MM.1S (cell line): ENCODE measurements at regions not wholly inside any gene's neighbourhood (a gene's known extent, or its start where the extent isn't known, plus 50 kb on each side); places are given as distances from the start of the nearest gene placed in this dataset.
A peak's percentile ranks its signal among the peaks of the same experiment; 100 is the strongest.

Experiments used
- DNase-seq: peaks from one replicate; pipeline ENCODE4 v3.0.0-alpha.2; 2015
- H2AFZ ChIP-seq: fragments of 300-600 bp; sonication (generic); 2 replicates; pipeline ENCODE4 v1.6.0; 2016; ENCODE audit warnings: antibody characterized with exemption, low read length
- H3F3A ChIP-seq: fragments of 300-600 bp; sonication (generic); 2 replicates; pipeline ENCODE4 v1.6.1; 2016; ENCODE audit warnings: mild to moderate bottlenecking, antibody characterized with exemption, low read length, moderate library complexity, mixed read lengths; ENCODE audit not compliant: insufficient read depth
- H3K27ac ChIP-seq: fragments of 300-600 bp; sonication (generic); 2 replicates; pipeline ENCODE4 v1.5.1; 2016; ENCODE audit warnings: mild to moderate bottlenecking, low read length
- H3K27me3 ChIP-seq: fragments of 300-600 bp; sonication (generic); replicated peaks from 2 replicates; pipeline ENCODE4 v1.6.0; 2016; ENCODE audit warnings: low read length; ENCODE audit not compliant: insufficient read depth
- H3K36me3 ChIP-seq: fragments of 300-600 bp; sonication (generic); replicated peaks from 2 replicates; pipeline ENCODE4 v1.6.1; 2016; ENCODE audit warnings: mild to moderate bottlenecking, low read length, mixed read lengths; ENCODE audit not compliant: insufficient read depth
- H3K4me1 ChIP-seq: fragments of 300-600 bp; sonication (generic); 2 replicates; pipeline ENCODE4 v1.6.1; 2016; ENCODE audit warnings: low read length, mixed read lengths
- H3K4me2 ChIP-seq: fragments of 300-600 bp; sonication (generic); 2 replicates; pipeline ENCODE4 v1.6.0; 2016; ENCODE audit warnings: low read depth, low read length
- H3K4me3 ChIP-seq: fragments of 300-600 bp; sonication (generic); 2 replicates; pipeline ENCODE4 v1.5.1; 2016; ENCODE audit warnings: low read length, mixed read lengths
- H3K79me2 ChIP-seq: fragments of 300-600 bp; sonication (generic); 2 replicates; pipeline ENCODE4 v1.6.1; 2016; ENCODE audit warnings: mixed run types, low read length, mixed read lengths
- H3K9ac ChIP-seq: fragments of 300-600 bp; sonication (generic); 2 replicates; pipeline ENCODE4 v1.6.1; 2016; ENCODE audit warnings: low read length, mixed read lengths
- H3K9me2 ChIP-seq: fragments of 300-600 bp; sonication (generic); replicated peaks from 2 replicates; pipeline ENCODE4 v1.6.1; 2016; ENCODE audit warnings: mild to moderate bottlenecking, low read length, mixed read lengths; ENCODE audit not compliant: insufficient read depth
- H3K9me3 ChIP-seq: fragments of 300-600 bp; sonication (generic); replicated peaks from 2 replicates; pipeline ENCODE4 v1.6.1; 2016; ENCODE audit warnings: mild to moderate bottlenecking, low read length, mixed read lengths; ENCODE audit not compliant: insufficient read depth
- H4K20me1 ChIP-seq: fragments of 300-600 bp; sonication (generic); 2 replicates; pipeline ENCODE4 v1.6.1; 2016; ENCODE audit warnings: mild to moderate bottlenecking, low read length, moderate library complexity, mixed read lengths; ENCODE audit not compliant: insufficient read depth
- EZH2 ChIP-seq: fragments of 300-600 bp; sonication (generic); optimal IDR thresholded peaks from 2 replicates; pipeline ENCODE3; 2017; ENCODE audit warnings: low read depth, mild to moderate bottlenecking, antibody characterized with exemption, low read length, mixed read lengths
- EZH2phosphoT487 ChIP-seq: fragments of 300-600 bp; sonication (generic); IDR thresholded peaks from 2 replicates; pipeline ENCODE4 v1.6.1; 2018; ENCODE audit warnings: antibody characterized with exemption, low read length
- TF ChIP-seq, protein P1 (sequence below): fragments of 300-600 bp; sonication (generic); IDR thresholded peaks from 2 replicates; pipeline ENCODE4 v1.5.1; 2016; ENCODE audit warnings: antibody characterized with exemption, low read length, mixed read lengths

GRCh38 chr7:25448301-25448700 is 220.0 kb upstream of the NPVF start:
- H4K20me1 ChIP-seq: no peaks in the 10 kb centered on the region
- no peaks in the 10 kb centered on the region for H3K36me3 ChIP-seq
- H3K27me3 ChIP-seq: no peaks in the 10 kb centered on the region
- H2AFZ ChIP-seq: no peak overlapping the region
- TF ChIP-seq EZH2phosphoT487: no peak
- TF ChIP-seq, protein P1, sequence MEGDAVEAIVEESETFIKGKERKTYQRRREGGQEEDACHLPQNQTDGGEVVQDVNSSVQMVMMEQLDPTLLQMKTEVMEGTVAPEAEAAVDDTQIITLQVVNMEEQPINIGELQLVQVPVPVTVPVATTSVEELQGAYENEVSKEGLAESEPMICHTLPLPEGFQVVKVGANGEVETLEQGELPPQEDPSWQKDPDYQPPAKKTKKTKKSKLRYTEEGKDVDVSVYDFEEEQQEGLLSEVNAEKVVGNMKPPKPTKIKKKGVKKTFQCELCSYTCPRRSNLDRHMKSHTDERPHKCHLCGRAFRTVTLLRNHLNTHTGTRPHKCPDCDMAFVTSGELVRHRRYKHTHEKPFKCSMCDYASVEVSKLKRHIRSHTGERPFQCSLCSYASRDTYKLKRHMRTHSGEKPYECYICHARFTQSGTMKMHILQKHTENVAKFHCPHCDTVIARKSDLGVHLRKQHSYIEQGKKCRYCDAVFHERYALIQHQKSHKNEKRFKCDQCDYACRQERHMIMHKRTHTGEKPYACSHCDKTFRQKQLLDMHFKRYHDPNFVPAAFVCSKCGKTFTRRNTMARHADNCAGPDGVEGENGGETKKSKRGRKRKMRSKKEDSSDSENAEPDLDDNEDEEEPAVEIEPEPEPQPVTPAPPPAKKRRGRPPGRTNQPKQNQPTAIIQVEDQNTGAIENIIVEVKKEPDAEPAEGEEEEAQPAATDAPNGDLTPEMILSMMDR: no peak
- TF ChIP-seq EZH2: no peak
- H3K27ac ChIP-seq: no peak overlapping the region
- no peak overlapping the region for H3K4me3 ChIP-seq
- H3K9me3 ChIP-seq: no peaks in the 10 kb centered on the region
- no peak for DNase-seq
- H3K9me2 ChIP-seq: no peaks in the 10 kb centered on the region
- no peaks in the 10 kb centered on the region for H3K79me2 ChIP-seq
- no peak overlapping the region for H3K4me2 ChIP-seq
- no peaks in the 10 kb centered on the region for H3F3A ChIP-seq
- H3K4me1 ChIP-seq: 0 out of 2 replicates have a peak, but pooled peaks cover under 1% of the 10 kb centered on the region
- H3K9ac ChIP-seq: no peak overlapping the region

GRCh38 chr7:25454020-25454419 is 225.7 kb upstream of the NPVF start:
- no peaks in the 10 kb centered on the region for H3K27me3 ChIP-seq
- peaks cover 29% of the 10 kb centered on the region for H3K4me1 ChIP-seq
- peak overlapping the region; percentile 81 for H2AFZ ChIP-seq
- H3K4me2 ChIP-seq: peak overlapping the region; percentile 74
- peak overlapping the region; percentile 19 for H3K4me3 ChIP-seq
- no peaks in the 10 kb centered on the region for H3K79me2 ChIP-seq
- no peaks in the 10 kb centered on the region for H3K9me2 ChIP-seq
- no peaks in the 10 kb centered on the region for H3K36me3 ChIP-seq
- no peaks in the 10 kb centered on the region for H3K9me3 ChIP-seq
- DNase-seq: peak; percentile 38
- TF ChIP-seq EZH2 (no peak), EZH2phosphoT487 (no peak)
- 0 out of 2 replicates have a peak, but pooled peaks cover 4% of the 10 kb centered on the region for H3F3A ChIP-seq
- peak overlapping the region; percentile 41; the same call in 1 of the 2 replicates for H3K27ac ChIP-seq
- no peak overlapping the region for H3K9ac ChIP-seq
- H4K20me1 ChIP-seq: no peaks in the 10 kb centered on the region

GRCh38 chr7:25454562-25455041 is 226.3 kb upstream of the NPVF start:
- H3K9me3 ChIP-seq: no peaks in the 10 kb centered on the region
- TF ChIP-seq, protein P1: no peak
- no peaks in the 10 kb centered on the region for H3K36me3 ChIP-seq
- H3K79me2 ChIP-seq: no peaks in the 10 kb centered on the region
- peak overlapping the region; percentile 41; the same call in 1 of the 2 replicates for H3K27ac ChIP-seq
- peaks cover 29% of the 10 kb centered on the region for H3K4me1 ChIP-seq
- 0 out of 2 replicates have a peak, but pooled peaks cover 4% of the 10 kb centered on the region for H3F3A ChIP-seq
- peak overlapping the region; percentile 81 for H2AFZ ChIP-seq
- no peaks in the 10 kb centered on the region for H4K20me1 ChIP-seq
- DNase-seq: peak; percentile 83
- H3K4me2 ChIP-seq: peak overlapping the region; percentile 74
- H3K27me3 ChIP-seq: no peaks in the 10 kb centered on the region
- peak overlapping the region; percentile 19 for H3K4me3 ChIP-seq
- no peak overlapping the region; the same call in 1 of the 2 replicates for H3K9ac ChIP-seq
- no peaks in the 10 kb centered on the region for H3K9me2 ChIP-seq

- Histone ChIP-seq H3K27me3 (no peaks in the 10 kb centered on the region), H3K9me2 (no peaks in the 10 kb centered on the region), H3K4me1 (peaks cover 29% of the 10 kb centered on the region), H3K27ac (no peak overlapping the region), H3K9me3 (no peaks in the 10 kb centered on the region), H3K79me2 (no peaks in the 10 kb centered on the region), H3K4me3 (no peak overlapping the region), H3K4me2 (no peak overlapping the region), H3K9ac (no peak overlapping the region), H2AFZ (no peak overlapping the region), H4K20me1 (no peaks in the 10 kb centered on the region), H3F3A (0 out of 2 replicates have a peak, but pooled peaks cover 4% of the 10 kb centered on the region), H3K36me3 (no peaks in the 10 kb centered on the region)
- DNase-seq: no peak
- TF ChIP-seq EZH2phosphoT487 (no peak), EZH2 (no peak)
- TF ChIP-seq, protein P1: no peak
These were observed 227.5 kb upstream of the NPVF start for GRCh38 chr7:25455683-25456251.
